HG02870 (cell line): ENCODE measurements at regions not wholly inside any gene's neighbourhood (a gene's known extent, or its start where the extent isn't known, plus 50 kb on each side); places are given as distances from the start of the nearest gene placed in this dataset.

Experiments
- ATAC-seq: cut with Tn5 transposase; IDR thresholded peaks from one replicate; pipeline ENCODE4 v1.9.1; 2021; ENCODE audit warnings: mild to moderate bottlenecking, moderate library complexity; ENCODE audit not compliant: unreplicated experiment

- no peak for ATAC-seq
Observed at GRCh38 chr12:17695495-17695894, 394.5 kb downstream of the RERGL start.

GRCh38 chr12:17691369-17691768 is 398.6 kb downstream of the RERGL start:
- ATAC-seq: no peak

- ATAC-seq: no peak
Observed at GRCh38 chr12:17680220-17680619, 409.8 kb downstream of the RERGL start.

GRCh38 chr12:17666641-17667324 is 423.2 kb downstream of the RERGL start:
- ATAC-seq: no peak

- ATAC-seq: no peak
Observed at GRCh38 chr12:17665839-17666238, 424.2 kb downstream of the RERGL start.

- ATAC-seq: no peak
Observed at GRCh38 chr12:17661250-17661649, 428.7 kb downstream of the RERGL start.

GRCh38 chr12:17652436-17652835 is 437.6 kb downstream of the RERGL start:
- ATAC-seq: no peak

- ATAC-seq: no peak
Observed at GRCh38 chr12:17642340-17642650, 447.7 kb downstream of the RERGL start.

- ATAC-seq: peak; percentile 56
Observed at GRCh38 chr12:17640615-17641014, 449.4 kb downstream of the RERGL start.

- ATAC-seq: no peak
Observed at GRCh38 chr12:17618831-17619230, 471.2 kb downstream of the RERGL start.

- no peak for ATAC-seq
Observed at GRCh38 chr12:17609701-17610100, 480.3 kb downstream of the RERGL start.

GRCh38 chr12:17609153-17609552 is 480.8 kb downstream of the RERGL start:
- ATAC-seq: no peak

- ATAC-seq: no peak
Observed at GRCh38 chr12:17595111-17595510, 494.9 kb downstream of the RERGL start.

- no peak for ATAC-seq
Observed at GRCh38 chr12:17593715-17594406, 496.1 kb downstream of the RERGL start.

GRCh38 chr12:17592472-17592871 is 497.5 kb downstream of the RERGL start:
- ATAC-seq: no peak

GRCh38 chr12:17591005-17591681 is 498.9 kb downstream of the RERGL start:
- no peak for ATAC-seq

- no peak for ATAC-seq
Observed at GRCh38 chr12:17588968-17589367, 501.0 kb downstream of the RERGL start.

GRCh38 chr12:17579205-17580026 is 510.6 kb downstream of the RERGL start:
- ATAC-seq: no peak

GRCh38 chr12:17577405-17577804 is 512.6 kb downstream of the RERGL start:
- no peak for ATAC-seq

- no peak for ATAC-seq
Observed at GRCh38 chr12:17572250-17572649, 517.7 kb downstream of the RERGL start.

- no peak for ATAC-seq
Observed at GRCh38 chr12:17571047-17571446, 518.9 kb downstream of the RERGL start.
